Inflammatory macrophage treated with lipopolysaccharide for 4 hours (primary cell): ENCODE measurements at regions not wholly inside any gene's neighbourhood (a gene's known extent, or its start where the extent isn't known, plus 50 kb on each side); places are given as distances from the start of the nearest gene placed in this dataset.

ENCODE experiments used
- DNase-seq: peaks from one replicate; pipeline ENCODE4 v3.0.0-alpha.2; 2020

DNA sequence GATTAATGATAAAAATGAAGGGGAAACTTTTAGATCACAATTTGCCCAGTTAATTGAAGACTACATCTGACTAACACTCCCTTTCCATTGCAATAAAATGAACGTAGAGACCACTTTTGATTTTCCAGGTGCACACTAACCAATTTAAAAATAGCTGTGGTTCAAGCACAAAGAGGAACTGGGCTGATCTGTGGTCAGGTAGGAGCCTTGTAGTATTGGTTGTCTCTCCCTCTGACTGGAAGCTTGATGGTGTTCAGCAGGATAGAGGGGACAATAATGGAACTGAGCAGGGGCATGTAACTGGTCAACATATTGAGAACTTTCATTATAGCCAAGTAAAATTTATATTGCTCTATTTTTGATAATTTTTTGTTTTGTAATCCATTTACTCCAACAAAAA is 886.8 kb upstream of the SEMA6A start:
- DNase-seq: no peak

DNA sequence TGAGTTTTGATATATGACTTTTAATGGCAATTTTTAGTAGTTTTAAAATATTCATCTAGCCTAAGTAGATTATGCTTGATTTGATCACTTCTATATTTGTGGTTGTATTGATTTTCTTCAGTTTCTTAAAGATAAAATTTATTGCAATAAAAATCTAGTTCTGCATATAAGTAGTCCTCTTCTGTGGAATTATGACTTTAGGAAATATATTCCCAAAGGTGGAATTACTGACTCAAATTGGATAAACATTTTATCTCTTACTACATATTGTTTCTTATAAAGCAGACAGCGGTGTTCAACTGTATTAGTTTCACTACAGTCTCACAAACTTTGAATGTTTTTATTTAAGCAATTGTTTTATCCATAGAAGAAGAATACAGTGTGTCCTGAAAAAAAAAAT is 883.0 kb upstream of the SEMA6A start:
- no peak for DNase-seq

DNA sequence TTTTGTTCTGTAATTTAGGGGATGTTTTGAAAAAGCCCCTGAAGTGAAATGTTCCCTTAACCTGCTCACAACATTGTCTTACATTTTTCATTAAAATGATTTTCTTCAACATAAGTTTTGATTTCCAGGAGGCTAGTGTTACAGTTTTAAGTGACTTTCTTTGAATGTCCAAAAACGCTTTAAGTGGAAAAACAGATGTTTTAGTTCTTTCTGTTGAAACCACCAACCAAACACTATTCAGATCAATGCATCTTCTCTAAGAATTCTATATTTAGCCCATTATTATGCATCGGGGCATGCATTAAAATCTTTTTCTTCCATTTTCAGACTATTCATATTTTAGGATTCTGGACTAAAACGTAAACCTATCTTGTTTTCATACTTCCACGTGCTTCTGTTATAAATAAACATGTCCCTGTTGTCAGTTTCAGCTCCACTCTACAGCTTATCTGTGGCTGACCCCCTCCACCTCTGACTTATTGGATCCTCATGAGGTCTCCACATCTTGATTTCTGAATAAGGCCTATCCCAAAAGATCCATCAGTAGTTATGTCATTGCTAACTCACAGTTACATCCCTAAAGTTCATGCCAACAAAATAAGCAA is 882.3 kb upstream of the SEMA6A start:
- no peak for DNase-seq

DNA sequence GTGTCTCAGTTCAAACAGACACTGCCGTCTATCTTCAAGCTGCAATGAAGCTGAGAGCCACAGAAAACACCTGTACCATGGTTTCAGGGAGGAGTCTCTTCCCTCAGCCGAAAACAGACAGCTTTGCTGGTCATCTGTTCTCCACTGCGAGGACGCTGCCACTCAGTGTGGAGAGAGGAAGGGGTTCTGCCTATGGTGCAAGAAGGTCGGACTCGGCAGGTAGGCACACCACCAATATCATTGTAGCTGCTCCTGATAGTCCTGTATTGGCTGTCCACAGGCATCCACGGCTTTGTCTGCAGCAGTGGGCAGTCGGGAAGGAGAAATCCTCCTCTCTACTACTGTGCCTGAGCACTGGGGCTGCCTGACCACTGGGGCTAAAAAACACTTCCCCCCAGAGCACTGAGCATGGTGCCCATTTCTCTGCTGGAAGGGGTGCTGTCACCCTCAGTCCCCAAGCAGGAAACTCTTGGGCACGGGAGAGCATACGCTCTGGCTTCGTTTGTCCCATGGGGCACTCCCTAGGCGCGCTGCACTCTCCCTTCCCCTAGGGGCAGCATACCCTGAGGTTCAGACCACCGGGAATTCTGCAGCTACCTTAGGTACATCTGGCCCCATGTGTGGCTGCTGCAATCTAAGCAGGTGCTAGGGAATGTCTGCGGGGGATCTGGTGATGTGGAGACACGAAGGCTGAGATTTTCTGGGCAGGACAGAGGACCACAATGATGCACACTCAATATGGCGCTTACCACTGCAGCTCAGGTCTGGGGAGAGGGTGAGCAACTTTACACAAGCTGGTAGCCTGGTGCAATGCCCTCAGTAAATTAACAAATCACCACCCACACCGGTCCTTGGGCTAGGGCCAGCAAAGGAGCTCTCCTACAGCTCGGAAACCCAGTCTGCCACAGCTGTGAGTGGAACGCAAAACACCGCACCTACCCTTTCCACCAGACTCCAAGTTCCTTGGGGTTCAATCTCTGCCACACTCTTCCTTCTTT is 880.9 kb upstream of the SEMA6A start:
- DNase-seq: no peak

DNA sequence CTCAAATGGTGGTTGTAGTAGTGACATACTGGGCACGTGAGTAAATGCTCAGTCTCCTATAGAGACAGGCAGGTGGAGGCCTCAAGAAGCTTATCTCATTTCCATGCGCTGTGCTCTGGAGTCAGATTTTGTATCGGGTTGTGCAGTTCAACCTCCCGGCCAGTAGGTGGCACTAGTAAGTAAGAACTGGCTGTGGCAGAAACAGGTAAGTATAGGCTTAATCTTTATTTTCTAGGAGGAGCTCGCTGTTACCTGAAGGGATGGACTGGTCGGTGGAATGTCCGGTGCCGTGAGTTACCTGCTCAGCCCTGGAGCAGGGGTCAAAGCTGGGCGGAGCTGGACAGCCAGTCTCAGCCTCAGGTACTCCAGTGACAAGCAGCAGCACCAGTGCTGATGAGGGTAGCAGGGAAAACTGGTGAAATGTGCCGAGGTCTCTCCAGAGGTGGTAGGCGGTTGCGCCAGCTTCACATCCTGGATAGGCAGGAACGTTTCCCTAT is 880.1 kb upstream of the SEMA6A start:
- DNase-seq: peak; percentile 30

DNA sequence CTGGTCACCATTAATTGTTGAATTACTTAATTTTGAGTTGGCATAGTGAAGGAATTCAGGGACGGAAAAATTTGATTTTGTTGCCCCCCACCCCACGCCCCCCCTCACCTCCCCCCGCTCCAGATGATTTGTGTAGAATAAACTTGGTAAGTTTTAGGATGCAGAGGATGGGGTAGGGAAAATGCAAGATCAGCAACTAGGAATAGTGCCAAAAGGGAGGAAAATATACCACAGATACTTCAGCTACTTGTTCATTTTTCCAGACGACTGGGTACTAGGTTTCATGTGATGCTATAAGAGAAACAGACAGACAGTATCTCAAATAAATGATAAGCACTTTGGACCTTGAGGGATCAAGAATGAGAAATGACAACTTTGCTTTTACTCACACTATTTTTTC is 862.2 kb upstream of the SEMA6A start:
- no peak for DNase-seq

DNA sequence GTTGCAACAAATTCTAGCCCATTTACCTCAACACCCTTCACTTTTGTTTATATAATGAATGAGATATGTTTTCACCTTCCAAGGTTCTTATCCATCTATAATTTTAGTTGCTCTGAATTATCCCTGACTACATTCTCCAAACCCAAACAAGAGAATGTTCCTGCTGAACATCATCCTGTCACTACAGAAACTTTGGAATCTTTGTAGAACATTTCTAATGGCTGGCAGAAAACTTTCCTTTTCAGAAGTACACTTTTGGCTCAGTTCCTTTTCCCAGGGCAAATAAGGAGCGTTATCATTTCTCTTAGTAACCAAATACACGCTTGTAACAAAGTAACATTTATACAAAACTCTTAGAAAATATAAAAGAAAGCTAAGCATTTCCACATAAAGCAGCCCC is 860.6 kb upstream of the SEMA6A start:
- no peak for DNase-seq

DNA sequence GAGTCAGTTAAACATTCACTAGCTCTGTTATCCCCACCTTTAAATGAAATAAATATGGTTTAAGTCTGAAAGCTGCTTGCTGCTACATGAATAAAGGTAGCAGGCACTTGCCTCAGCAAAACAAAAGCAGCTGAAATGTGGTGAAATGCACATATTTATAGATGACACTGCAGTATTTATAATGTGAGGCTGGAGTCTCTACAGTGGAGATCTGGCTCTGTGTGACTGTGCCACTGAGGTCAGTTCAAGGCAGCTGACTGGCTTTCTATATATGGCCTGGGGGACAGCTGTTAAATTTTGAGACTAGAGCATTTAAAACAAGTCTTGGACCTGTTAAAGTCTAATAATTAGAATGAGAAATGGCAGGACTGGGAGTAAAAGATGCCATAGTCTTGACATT is 859.6 kb upstream of the SEMA6A start:
- no peak for DNase-seq

DNA sequence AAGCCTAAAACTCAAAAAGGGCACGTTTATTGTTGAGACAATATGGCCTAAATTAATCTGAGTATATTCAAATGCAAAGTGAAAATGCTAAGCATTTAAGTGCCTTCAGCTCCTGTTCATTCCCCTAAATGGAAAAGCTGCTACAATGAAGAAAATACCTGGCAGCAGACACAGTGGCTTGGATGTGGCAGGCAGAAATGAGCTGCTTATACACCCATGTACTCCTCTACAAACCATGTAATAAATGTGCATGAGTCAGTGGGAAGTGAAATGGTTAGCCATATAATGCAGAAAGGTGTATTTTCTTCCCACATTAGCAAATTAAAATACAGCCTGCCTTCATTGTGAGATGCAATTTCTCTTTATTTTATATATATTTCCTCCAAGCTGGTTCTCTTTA is 859.2 kb upstream of the SEMA6A start:
- DNase-seq: no peak

DNA sequence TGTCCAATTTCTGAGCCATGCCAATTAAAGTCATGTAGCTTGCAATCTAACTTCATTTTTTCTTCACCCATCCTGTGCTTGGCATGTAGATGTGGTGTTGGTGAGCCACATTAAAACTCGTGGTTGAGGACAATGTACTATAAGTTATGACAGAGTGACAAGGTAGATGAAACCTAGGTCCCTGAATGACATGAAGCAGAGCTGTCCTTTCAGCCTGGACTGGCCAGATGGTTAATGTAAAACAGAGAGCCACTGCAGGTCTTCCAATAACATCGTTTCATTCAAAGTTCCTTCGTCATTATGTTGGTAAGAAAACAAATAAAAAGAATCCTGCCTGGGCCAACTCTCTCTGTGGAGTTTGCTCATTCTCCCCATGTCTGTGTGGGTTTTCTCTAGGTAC is 856.5 kb upstream of the SEMA6A start:
- DNase-seq: no peak

DNA sequence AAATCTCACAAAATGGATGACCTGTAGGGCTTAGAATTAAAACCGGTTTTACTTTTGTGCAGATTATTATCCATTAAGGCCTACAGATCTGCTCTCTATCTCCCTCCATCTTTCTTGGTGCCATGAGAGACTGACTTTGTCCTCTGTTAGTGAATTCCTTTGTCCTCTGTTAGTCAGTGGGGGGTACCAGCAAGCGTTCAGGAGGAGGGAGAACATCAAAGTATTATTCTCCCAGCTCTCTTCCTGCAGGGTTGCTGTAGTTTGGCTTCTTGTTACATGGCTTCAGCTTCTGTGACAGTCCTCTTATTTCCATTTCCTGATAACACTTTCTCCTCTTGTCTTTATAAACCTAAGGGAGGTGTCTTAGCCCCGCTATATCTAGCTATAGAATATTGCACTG is 850.5 kb upstream of the SEMA6A start:
- no peak for DNase-seq

DNA sequence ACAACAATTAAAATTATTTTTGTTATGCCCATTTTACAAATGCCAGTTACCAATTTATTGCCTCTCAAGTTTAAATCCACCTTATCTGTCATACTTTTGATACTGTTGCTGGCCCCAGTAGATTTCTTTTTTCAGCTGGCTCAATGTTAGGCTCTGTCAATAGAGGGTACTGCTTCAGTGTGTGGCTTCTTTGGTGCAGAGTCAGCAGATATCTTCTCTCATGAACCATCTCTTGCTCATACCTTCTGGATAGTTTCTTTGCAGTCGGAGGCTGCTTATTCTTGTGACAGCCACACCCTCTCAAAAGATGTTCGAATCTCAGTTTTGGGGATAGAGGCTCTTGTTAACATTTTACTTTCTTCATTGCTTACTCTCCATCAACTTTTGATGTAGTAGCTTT is 849.9 kb upstream of the SEMA6A start:
- no peak for DNase-seq

DNA sequence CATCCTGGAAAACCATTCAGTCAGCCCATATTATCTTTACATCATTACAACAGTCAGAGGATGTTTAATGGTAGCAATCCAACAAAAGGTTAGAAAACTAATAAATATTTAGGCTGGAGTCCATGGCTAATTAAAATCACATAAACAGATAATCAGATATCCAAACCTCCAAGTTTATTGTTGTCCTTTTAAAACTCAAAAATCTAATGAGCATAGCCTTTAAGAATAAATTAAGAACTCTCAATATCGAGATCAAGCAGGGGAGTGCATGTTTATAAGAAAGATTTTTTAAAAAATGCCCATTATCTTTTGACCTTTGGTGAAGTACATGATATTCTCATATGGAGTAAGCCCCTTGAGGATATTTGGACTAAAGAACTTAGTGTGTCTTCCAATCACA is 842.9 kb upstream of the SEMA6A start:
- no peak for DNase-seq

DNA sequence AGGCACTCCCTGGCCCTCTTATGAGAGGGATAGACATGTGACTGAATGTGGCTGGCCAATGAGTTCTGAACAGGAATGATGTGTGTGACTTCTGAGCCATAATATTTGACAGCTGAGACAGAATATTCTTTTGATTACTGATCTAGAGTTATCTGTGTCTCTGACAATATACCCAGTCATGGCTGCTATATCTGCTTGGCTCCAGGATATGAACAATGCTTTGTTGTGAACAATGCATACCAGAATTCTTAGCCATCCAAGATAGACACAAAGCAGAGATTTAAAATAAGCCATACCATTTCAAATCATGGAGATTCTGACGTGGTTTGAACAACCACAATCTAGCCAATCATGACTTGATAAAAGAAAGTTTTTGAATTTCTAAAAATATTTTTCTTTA is 840.3 kb upstream of the SEMA6A start:
- DNase-seq: no peak

DNA sequence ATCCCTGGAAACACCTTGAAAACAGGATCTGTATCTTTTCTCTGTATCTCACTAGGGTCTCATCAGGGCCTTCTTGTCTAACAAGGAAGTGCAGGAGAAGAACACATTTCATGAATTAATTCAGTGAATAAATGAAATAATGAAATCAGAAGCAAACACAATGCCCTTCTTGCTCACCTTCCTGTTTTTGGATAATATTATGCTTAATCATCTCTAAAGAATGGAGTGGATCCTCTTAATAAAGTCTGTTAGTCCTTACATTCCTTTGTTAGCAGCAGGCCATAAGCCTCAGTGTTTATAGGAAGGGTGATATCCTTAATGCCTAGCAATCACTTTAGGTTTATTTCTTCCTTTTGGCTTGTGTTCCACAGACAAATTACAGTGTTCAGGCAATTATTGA is 837.1 kb upstream of the SEMA6A start:
- no peak for DNase-seq

DNA sequence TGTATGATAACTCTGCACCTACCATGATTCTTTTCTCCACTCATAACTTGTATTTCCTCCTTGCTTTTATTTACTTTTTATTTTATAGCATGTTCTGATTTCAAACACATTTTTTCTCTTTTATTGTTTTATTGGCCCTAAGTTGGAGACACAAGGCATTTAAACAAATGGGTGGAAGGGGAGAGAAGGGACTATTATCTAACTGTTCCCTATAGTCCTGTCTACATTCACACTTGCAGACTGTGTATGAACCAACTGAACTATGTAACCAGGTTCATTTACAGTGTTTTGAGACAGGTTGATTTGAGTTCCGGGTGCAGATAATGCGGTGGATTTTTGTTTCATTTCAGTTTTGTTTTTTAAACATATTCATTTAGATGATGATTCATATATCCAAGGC is 830.6 kb upstream of the SEMA6A start:
- DNase-seq: no peak

DNA sequence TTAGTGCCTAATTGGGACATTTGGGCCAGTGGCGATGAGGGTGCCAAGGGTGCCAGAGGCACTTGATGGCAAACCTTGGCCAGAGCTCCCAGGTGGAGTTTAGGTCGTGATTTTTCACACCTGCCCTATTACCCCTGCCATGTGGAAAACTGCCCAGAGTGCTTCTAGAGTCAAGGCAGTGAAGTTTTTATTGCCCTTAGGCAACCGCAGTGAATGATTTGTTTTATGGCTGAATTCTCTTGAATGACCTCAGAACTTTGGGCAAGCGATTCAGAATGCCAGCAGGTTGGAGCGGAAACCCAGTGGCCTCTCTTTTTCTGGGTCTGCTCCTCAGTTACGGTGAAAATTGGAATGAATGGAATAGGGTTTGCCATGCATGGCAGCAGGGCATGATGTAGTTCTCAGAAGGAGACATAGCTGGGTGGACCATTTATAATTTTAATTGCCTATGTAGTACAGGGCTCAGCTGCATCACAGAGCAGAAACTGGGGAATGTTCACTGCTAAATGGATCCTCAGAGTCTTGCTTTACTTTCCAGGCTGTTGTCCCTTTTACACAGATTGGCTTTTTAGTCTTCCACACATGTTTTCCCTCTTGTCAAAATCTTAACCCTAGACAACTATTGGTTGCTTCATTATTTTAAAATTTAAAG is 820.0 kb upstream of the SEMA6A start:
- DNase-seq: no peak

DNA sequence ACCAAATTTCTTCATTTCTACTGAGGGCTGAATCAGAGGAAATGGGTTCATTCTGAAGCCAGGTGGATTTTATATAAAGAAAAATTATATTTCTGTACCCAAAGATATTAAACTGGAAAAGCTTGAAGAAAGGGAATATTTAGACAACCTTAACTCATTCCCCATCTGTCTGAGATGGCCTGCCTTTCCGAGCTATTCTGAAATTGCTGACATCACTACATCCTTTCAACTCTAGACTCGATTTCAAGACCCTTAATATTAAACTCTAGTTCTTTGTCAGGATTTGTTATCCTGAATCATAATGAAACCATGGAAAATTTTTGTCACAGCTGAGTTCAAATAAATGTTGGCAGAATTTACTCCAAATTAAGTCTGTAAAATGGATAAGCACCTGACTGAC is 818.5 kb upstream of the SEMA6A start:
- no peak for DNase-seq

DNA sequence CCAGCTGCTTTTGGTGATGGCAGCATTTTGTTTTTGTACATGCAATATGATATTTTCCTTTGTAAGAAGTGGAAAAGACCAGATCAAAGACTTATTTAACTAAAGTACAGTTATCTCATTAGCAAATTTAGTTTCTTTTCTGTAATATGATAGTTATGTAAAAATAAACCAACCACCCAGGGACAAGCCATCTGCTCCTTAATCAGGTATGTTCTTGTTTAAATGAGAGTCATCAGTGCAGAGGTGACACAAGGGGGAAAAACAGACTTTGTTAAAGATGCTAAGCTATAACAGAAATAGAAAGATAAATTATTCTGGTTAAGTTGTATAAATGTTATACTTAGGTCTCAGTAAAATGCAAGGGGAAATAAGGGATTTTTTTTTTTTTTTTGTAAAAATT is 805.7 kb upstream of the SEMA6A start:
- DNase-seq: no peak

DNA sequence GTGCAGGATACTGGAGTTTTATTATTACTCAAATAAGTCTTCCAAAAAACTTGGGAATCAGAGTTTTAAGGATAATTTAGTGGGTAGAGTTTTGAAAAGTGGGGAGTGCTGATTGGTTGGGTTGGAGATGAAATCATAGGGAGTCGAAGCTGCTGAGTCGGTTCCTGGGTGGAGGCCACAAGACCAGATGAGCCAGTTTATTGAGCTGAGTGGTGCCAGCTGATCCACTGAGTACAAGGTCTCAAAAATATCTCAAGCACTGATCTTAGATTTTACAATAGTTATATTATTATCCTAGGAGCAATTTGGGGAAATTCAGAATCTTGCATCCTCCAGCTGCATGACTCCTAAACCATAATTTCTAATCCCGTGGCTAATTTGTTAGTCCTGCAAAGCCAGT is 804.9 kb upstream of the SEMA6A start:
- no peak for DNase-seq

DNA sequence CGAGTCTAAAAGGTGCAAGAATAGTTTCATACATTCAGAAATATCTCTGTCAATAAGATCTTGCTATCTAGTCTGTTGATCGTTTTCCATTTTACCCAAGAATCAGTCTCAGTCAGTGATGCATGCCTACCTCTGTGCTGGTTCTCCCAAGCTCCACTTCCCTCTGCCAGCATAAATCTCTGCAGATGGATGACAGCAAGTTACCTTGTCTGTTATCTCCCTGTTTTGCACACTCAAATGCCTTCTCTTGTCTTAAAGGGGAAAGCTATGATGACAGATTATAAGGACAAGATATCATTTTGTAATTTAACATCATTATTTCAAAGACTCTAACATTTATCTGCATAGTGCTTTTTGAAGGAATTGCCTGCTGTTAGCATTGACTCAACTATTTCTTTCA is 802.1 kb upstream of the SEMA6A start:
- no peak for DNase-seq

DNA sequence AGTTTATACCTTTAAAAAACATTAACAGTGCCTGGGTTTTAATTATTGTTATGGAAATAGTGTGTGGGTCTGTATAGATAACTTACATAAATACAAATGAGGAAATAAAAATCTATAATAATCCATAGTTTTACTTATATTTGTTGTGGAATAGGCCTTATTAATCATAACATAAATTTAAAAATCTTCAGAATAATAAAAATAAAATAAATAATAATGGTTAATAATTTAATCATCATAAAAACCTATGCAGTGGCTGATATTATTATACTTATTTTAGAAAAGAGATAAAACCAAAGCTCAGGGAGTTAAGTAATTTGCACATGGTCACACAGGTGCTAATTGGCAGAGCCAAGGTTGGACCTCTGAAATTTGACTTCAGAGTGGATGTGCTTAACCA is 785.3 kb upstream of the SEMA6A start:
- DNase-seq: no peak

DNA sequence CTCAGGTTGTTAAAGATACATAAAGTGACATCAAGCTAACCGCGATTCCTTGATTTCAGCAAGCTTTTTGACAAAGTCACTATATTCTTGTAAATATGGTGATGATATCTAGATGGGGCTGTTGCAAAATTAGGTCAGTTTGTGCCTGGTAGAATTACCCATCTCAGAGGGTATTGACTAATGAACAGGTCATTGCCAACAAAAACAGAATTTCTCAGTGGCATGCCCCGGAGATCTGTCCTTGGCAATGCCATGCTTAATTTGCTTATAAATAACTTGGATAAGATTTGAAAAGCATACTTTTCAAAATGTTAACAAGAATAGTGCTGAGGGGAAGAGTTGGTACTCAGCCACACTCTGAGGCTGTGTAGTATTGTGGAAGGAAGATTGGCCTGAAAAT is 783.3 kb upstream of the SEMA6A start:
- no peak for DNase-seq

DNA sequence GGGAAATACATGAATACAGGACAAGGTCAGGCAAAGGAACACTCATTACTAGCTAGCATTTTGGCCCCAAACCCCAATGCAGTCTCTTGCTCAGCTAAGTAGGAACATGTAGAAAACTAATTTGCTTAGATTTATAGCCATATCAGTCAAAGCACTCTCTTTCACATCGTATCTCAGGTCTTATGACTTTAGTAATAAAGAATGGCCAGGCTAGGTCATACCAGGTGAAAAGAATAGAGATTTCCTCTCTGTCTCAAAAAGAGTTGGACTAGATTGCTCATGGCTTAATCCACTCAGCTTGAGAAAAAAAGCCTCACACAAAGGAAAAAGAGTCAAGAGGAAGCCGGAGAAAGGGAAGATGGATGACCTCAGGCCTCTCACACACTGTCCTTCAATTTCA is 772.7 kb upstream of the SEMA6A start:
- no peak for DNase-seq
